Common myeloid progenitor, CD34-positive (primary cell): ENCODE measurements at regions not wholly inside any gene's neighbourhood (a gene's known extent, or its start where the extent isn't known, plus 50 kb on each side); places are given as distances from the start of the nearest gene placed in this dataset.

Source experiments
- CTCF ChIA-PET: fragments of 350-600 bp; sonication (Branson Sonifier 250); formaldehyde crosslinking; loops from one replicate; lab custom pipeline; 2021; ENCODE audit warnings: antibody characterized with exemption; lab: Charles Lee
- POLR2A ChIA-PET: fragments of 350-600 bp; sonication (Branson Sonifier 250); formaldehyde crosslinking; loops from one replicate; lab custom pipeline; 2021; ENCODE audit warnings: antibody characterized with exemption; lab: Charles Lee
- DNase-seq, 3 donors: peaks; one replicate each; pipeline versions ENCODE4 v3.0.0 to v3.0.0-alpha.2; 2013
- H3K27ac ChIP-seq, 2 experiments: 1 replicate in 1 of 2; 2 replicates in 1 of 2; pipeline ENCODE4 v1.7.0; 2013; ENCODE audit warnings: inconsistent platforms in 2 of 2, low read length in 2 of 2, mild to moderate bottlenecking in 2 of 2, low read depth in 1 of 2, moderate library complexity in 1 of 2; ENCODE audit not compliant: severe bottlenecking in 2 of 2, insufficient read depth in 1 of 2, poor library complexity in 1 of 2
- H3K27me3 ChIP-seq, 5 experiments: replicated peaks in 2 of 5; 1 replicate in 3 of 5; 2 replicates in 2 of 5; pipeline versions ENCODE4 v1.6.1 to v1.7.0; 2013; ENCODE audit warnings: low read length in 4 of 5, mild to moderate bottlenecking in 2 of 5, moderate library complexity in 2 of 5, inconsistent platforms in 1 of 5; ENCODE audit not compliant: insufficient read depth in 5 of 5, control insufficient read depth in 4 of 5
- H3K36me3 ChIP-seq, 4 experiments: 1 replicate in 2 of 4; 2 replicates in 2 of 4; pipeline versions ENCODE4 v1.6.1 to v1.7.0; 2013; ENCODE audit warnings: low read length in 3 of 4, control low read depth in 1 of 4, mild to moderate bottlenecking in 1 of 4; ENCODE audit not compliant: control insufficient read depth in 4 of 4, insufficient read depth in 4 of 4
- H3K4me1 ChIP-seq, 4 experiments: 1 replicate in 3 of 4; 2 replicates in 1 of 4; pipeline versions ENCODE4 v1.6.1 to v1.7.1; 2013; ENCODE audit warnings: low read length in 3 of 4, mild to moderate bottlenecking in 3 of 4, control low read depth in 1 of 4, inconsistent platforms in 1 of 4, moderate library complexity in 1 of 4; ENCODE audit not compliant: control insufficient read depth in 4 of 4, insufficient read depth in 4 of 4; ENCODE audit errors: control extremely low read depth in 1 of 4
- H3K4me3 ChIP-seq, 7 experiments: 1 replicate in 4 of 7; 2 replicates in 3 of 7; pipeline versions ENCODE4 v1.5.1 to v1.7.0; 2013; ENCODE audit warnings: mild to moderate bottlenecking in 7 of 7, low read length in 6 of 7, moderate library complexity in 6 of 7, inconsistent platforms in 2 of 7, low read depth in 2 of 7, control low read depth in 1 of 7; ENCODE audit not compliant: insufficient read depth in 4 of 7, control insufficient read depth in 1 of 7; ENCODE audit errors: extremely low read depth in 1 of 7
- H3K9me3 ChIP-seq, 5 experiments: 1 replicate in 4 of 5; 2 replicates in 1 of 5; pipeline versions ENCODE4 v1.6.1 to v1.7.1; 2013; ENCODE audit warnings: low read length in 4 of 5, mild to moderate bottlenecking in 2 of 5, inconsistent platforms in 1 of 5, low read depth in 1 of 5, moderate library complexity in 1 of 5; ENCODE audit not compliant: control insufficient read depth in 4 of 5, insufficient read depth in 2 of 5; ENCODE audit errors: control extremely low read depth in 1 of 5
- WGBS: methylation state at CpG from one replicate; pipeline ENCODE4 v1.1.5; 2013; ENCODE audit not compliant: insufficient coverage; 5-methylcytosine and 5-hydroxymethylcytosine counted together

GRCh38 chr2:133975135-133975534, 278.7 kb upstream of the MGAT5 start:
- Histone ChIP-seq H3K4me1 (no peaks in the 10 kb centered on the region), H3K4me3 (no peak overlapping the region), H3K9me3 (no peaks in the 10 kb centered on the region), H3K27ac (no peak overlapping the region), H3K27me3 (peaks cover 0 to 3% (median 0%) of the 10 kb centered on the region in 5 experiments), H3K36me3 (no peaks in the 10 kb centered on the region)
- ChIA-PET CTCF (no interaction called here), POLR2A (no interaction called here)
- no peak for DNase-seq
- WGBS = 56% methylated on average over 1 of the region's 1 CpG

DNA sequence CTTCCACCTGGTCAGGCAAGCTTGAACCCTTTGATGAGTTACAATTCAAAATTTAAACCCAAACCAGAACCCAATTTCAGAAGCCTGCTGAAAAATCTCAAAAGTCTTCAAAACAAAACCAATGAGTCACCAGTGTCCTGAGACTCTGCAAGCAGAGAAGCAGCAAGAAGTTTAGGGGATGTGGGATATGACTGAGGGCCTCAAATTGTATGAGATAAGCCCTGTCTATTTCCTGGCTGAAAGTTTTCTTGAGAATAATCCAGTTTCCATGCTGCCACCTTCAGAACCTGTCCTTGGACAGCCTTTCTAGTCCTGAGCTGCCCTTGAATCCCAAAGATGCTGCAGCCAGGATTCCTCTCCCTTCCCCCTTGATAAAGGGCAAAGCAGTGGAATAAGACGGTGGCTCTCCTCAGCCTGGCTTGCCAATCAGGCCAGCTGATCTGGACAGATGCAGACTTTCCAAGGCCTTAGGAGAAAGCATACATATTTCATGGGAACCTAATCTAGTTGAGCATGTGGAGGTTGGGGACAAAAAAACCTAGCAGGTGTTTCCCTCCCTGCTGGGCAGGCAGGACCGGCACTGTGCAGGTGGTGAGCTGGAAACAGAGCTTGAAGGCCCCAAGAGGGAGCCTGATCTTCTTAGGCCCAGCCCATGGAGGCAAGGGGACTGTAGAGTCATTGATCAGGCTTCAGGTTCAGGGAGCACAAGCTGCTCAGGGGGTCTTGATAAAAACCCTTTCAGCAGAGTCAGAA, 278.0 kb upstream of the MGAT5 start:
- peaks cover 0 to 2% (median 0%) of the 10 kb centered on the region in 5 experiments for H3K27me3 ChIP-seq
- no peak for DNase-seq
- ChIA-PET CTCF (no interaction called here), POLR2A (no interaction called here)
- H3K27ac ChIP-seq = no peak overlapping the region
- H3K4me3 ChIP-seq = no peak overlapping the region
- WGBS = 0% methylated on average over 1 of the region's 2 CpGs
- H3K36me3 ChIP-seq = no peaks in the 10 kb centered on the region
- H3K9me3 ChIP-seq = no peaks in the 10 kb centered on the region
- H3K4me1 ChIP-seq = no peaks in the 10 kb centered on the region

DNA sequence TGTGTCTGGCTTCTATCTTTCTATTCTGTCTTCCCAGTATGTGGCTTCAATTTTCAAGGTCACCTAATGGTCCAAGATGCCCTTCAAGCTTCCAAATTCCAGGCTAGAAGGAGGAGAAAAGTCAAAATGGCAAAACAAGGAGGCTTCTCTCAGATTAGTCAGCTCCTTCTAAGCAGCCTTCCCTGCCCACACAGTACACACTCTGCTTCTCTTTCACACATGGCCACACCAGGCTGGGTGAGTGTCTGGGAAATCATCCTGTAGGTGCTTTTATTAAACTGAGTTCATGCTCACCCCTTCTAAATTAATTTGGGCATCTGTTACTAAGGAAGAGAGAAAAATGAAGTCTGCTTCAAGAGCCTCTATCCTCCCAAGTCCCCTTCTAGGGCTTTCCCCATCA, 277.2 kb upstream of the MGAT5 start:
- ChIA-PET CTCF (no interaction called here), POLR2A (no interaction called here)
- H3K9me3 ChIP-seq = no peaks in the 10 kb centered on the region
- DNase-seq = no peak
- H3K36me3 ChIP-seq = no peaks in the 10 kb centered on the region
- no peak overlapping the region for H3K4me3 ChIP-seq
- H3K27me3 ChIP-seq = peaks cover 0 to 2% (median 0%) of the 10 kb centered on the region in 5 experiments
- H3K4me1 ChIP-seq = no peaks in the 10 kb centered on the region
- H3K27ac ChIP-seq = no peak overlapping the region

DNA sequence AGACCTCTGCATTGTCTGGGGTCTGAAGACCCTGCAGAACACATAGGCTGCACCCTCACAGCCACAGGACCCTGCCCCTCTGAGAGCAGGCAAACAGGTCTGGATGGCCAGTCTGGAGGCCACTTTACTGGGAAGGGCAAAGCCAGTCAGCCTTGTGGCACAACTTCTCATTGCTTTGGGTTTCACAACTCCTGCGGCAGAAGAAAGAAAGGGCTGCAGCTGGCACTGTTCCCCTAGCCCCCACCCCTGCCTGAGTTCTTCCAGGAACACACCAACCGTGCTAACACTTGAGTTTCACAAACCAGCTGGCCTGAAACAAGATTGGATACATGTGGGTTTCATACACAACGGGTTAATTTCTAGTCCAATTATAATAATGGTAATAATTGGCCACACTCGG, 276.5 kb upstream of the MGAT5 start:
- no peaks in the 10 kb centered on the region for H3K36me3 ChIP-seq
- peaks cover 0 to under 1% (median 0%) of the 10 kb centered on the region in 5 experiments for H3K27me3 ChIP-seq
- H3K4me1 ChIP-seq = no peaks in the 10 kb centered on the region
- ChIA-PET CTCF (no interaction called here), POLR2A (no interaction called here)
- H3K4me3 ChIP-seq = no peak overlapping the region
- no peaks in the 10 kb centered on the region for H3K9me3 ChIP-seq
- H3K27ac ChIP-seq = no peak overlapping the region
- DNase-seq = no peak
- 75% methylated on average over 1 of the region's 4 CpGs for WGBS

DNA sequence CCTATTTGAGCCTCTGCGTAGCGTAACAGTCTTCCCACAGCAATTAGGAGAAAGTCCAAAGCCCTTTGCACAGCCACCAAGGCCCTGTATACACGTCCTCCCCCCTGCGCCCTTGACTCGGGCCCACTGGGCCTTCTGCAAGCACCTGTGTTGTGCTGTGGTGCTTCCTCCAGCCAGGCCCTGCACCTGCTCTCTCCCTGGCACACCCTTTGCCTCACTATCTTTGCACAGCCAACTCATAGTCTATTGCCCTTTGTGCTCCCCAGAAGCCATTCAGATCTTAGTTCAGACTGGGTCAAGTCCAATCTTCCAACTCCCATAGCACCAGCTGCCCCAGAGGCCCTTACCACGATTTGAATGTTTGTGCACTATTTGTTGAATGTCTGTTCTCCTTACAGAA, 271.6 kb upstream of the MGAT5 start:
- CTCF ChIA-PET = no interaction called here
- POLR2A ChIA-PET = no interaction called here
- WGBS = 91% methylated on average over 6 of the region's 6 CpGs
- Histone ChIP-seq H3K27me3 (peaks cover 0 to 2% (median 0%) of the 10 kb centered on the region in 5 experiments), H3K4me1 (no peaks in the 10 kb centered on the region), H3K9me3 (peaks cover 0 to 2% (median 0%) of the 10 kb centered on the region in 5 experiments), H3K4me3 (no peak overlapping the region), H3K27ac (no peak overlapping the region), H3K36me3 (no peaks in the 10 kb centered on the region)
- DNase-seq = no peak

- 98% methylated on average over 6 of the region's 6 CpGs for WGBS
- CTCF ChIA-PET = no interaction called here
- no peaks in the 10 kb centered on the region for H3K4me1 ChIP-seq
- H3K27ac ChIP-seq = no peak overlapping the region
- no peak for DNase-seq
- H3K4me3 ChIP-seq = no peak overlapping the region
- no peaks in the 10 kb centered on the region for H3K36me3 ChIP-seq
- POLR2A ChIA-PET = no interaction called here
- H3K9me3 ChIP-seq = peaks cover 0 to 2% (median 0%) of the 10 kb centered on the region in 5 experiments
- peaks cover 0 to 4% (median 0%) of the 10 kb centered on the region in 5 experiments for H3K27me3 ChIP-seq
These were observed 268.3 kb upstream of the MGAT5 start for GRCh38 chr2:133985563-133985962.

- no peak overlapping the region for H3K27ac ChIP-seq
- WGBS = 100% methylated on average over 1 of the region's 3 CpGs
- peaks cover 0 to 4% (median 0%) of the 10 kb centered on the region in 5 experiments for H3K27me3 ChIP-seq
- H3K4me1 ChIP-seq = no peaks in the 10 kb centered on the region
- H3K4me3 ChIP-seq = no peak overlapping the region
- ChIA-PET POLR2A (no interaction called here), CTCF (no interaction called here)
- no peaks in the 10 kb centered on the region for H3K36me3 ChIP-seq
- H3K9me3 ChIP-seq = peaks cover 0 to 2% (median 0%) of the 10 kb centered on the region in 5 experiments
- no peak for DNase-seq
These were observed 267.6 kb upstream of the MGAT5 start for GRCh38 chr2:133986081-133986837.
